ENCODE measurements at regions not wholly inside any gene's neighbourhood (a gene's known extent, or its start where the extent isn't known, plus 50 kb on each side); places are given as distances from the start of the nearest gene placed in this dataset.

- TF ChIP-seq EZH2phosphoT487 (IDR thresholded peaks at IDR 0.05; ENCODE audit: low read length) (no peak), CTCF (IDR thresholded peaks at IDR 0.05; ENCODE audit: low read length) (no peak)
- no peak for DNase-seq
- Histone ChIP-seq H3K9me2 (replicated peaks; ENCODE audit: insufficient read depth, low read length) (no peaks in the 10 kb centered on the region), H3K9ac (ENCODE audit: low read length) (no peak overlapping the region), H3K27ac (ENCODE audit: low read length) (no peak overlapping the region), H2AFZ (ENCODE audit: low read length) (no peak overlapping the region), H3K4me1 (ENCODE audit: low read length) (no peaks in the 10 kb centered on the region), H3K9me3 (replicated peaks; ENCODE audit: insufficient read depth, low read length) (no peaks in the 10 kb centered on the region), H3K4me2 (ENCODE audit: low read depth, low read length) (no peak overlapping the region), H3K4me3 (ENCODE audit: low read length) (no peak overlapping the region), H3K27me3 (replicated peaks; ENCODE audit: insufficient read depth, low read length) (no peaks in the 10 kb centered on the region), H4K20me1 (ENCODE audit: insufficient read depth, low read length) (no peaks in the 10 kb centered on the region), H3K36me3 (replicated peaks; ENCODE audit: insufficient read depth, low read length) (no peaks in the 10 kb centered on the region), H3K79me2 (ENCODE audit: low read length) (no peaks in the 10 kb centered on the region), H3F3A (ENCODE audit: insufficient read depth, low read length) (no peaks in the 10 kb centered on the region)
These were observed 673.3 kb upstream of the LRRN3 start for GRCh38 chr7:110417611-110418010.

- DNase-seq, result no peak
These were observed 672.2 kb upstream of the LRRN3 start for GRCh38 chr7:110418659-110419280.

GRCh38 chr7:110420788-110421187 is 670.1 kb upstream of the LRRN3 start:
- Histone ChIP-seq H3K36me3 (replicated peaks; ENCODE audit: insufficient read depth, low read length) (no peaks in the 10 kb centered on the region), H3K9me3 (replicated peaks; ENCODE audit: insufficient read depth, low read length) (no peaks in the 10 kb centered on the region), H3K79me2 (ENCODE audit: low read length) (no peaks in the 10 kb centered on the region), H2AFZ (ENCODE audit: low read length) (no peak overlapping the region), H3K4me2 (ENCODE audit: low read depth, low read length) (no peak overlapping the region), H3K27me3 (replicated peaks; ENCODE audit: insufficient read depth, low read length) (no peaks in the 10 kb centered on the region), H3K4me1 (ENCODE audit: low read length) (no peaks in the 10 kb centered on the region), H3K27ac (ENCODE audit: low read length) (no peak overlapping the region), H3K9me2 (replicated peaks; ENCODE audit: insufficient read depth, low read length) (no peaks in the 10 kb centered on the region), H3K4me3 (ENCODE audit: low read length) (no peak overlapping the region), H4K20me1 (ENCODE audit: insufficient read depth, low read length) (no peaks in the 10 kb centered on the region), H3K9ac (ENCODE audit: low read length) (no peak overlapping the region), H3F3A (ENCODE audit: insufficient read depth, low read length) (no peaks in the 10 kb centered on the region)
- DNase-seq, result no peak
- no peak for TF ChIP-seq EZH2phosphoT487 (IDR thresholded peaks at IDR 0.05; ENCODE audit: low read length)
- TF ChIP-seq EZH2 (optimal IDR thresholded peaks at IDR 0.05; ENCODE audit: low read depth, low read length), result no peak
- TF ChIP-seq CTCF (IDR thresholded peaks at IDR 0.05; ENCODE audit: low read length), result no peak

More at GRCh38 chr7:110418659-110419280, 672.2 kb upstream of the LRRN3 start:
- H3K27ac ChIP-seq (ENCODE audit: low read length), result no peak overlapping the region
- H4K20me1 ChIP-seq (ENCODE audit: insufficient read depth, low read length), result no peaks in the 10 kb centered on the region
- no peak overlapping the region for H3K4me2 ChIP-seq (ENCODE audit: low read depth, low read length)
- H3K4me3 ChIP-seq (ENCODE audit: low read length), result no peak overlapping the region
- H3K79me2 ChIP-seq (ENCODE audit: low read length), result no peaks in the 10 kb centered on the region
- H3K9me2 ChIP-seq (replicated peaks; ENCODE audit: insufficient read depth, low read length), result no peaks in the 10 kb centered on the region
- no peak overlapping the region for H3K9ac ChIP-seq (ENCODE audit: low read length)
- H3K36me3 ChIP-seq (replicated peaks; ENCODE audit: insufficient read depth, low read length), result no peaks in the 10 kb centered on the region
- TF ChIP-seq CTCF (IDR thresholded peaks at IDR 0.05; ENCODE audit: low read length), result no peak
- no peak for TF ChIP-seq EZH2 (optimal IDR thresholded peaks at IDR 0.05; ENCODE audit: low read depth, low read length)
- TF ChIP-seq EZH2phosphoT487 (IDR thresholded peaks at IDR 0.05; ENCODE audit: low read length), result no peak
- H3K4me1 ChIP-seq (ENCODE audit: low read length), result no peaks in the 10 kb centered on the region
- H3K27me3 ChIP-seq (replicated peaks; ENCODE audit: insufficient read depth, low read length), result no peaks in the 10 kb centered on the region
- no peak overlapping the region for H2AFZ ChIP-seq (ENCODE audit: low read length)
- H3K9me3 ChIP-seq (replicated peaks; ENCODE audit: insufficient read depth, low read length), result no peaks in the 10 kb centered on the region
- H3F3A ChIP-seq (ENCODE audit: insufficient read depth, low read length), result no peaks in the 10 kb centered on the region

Measured in MM.1S (cell line).